ENCODE measurements at regions not wholly inside any gene's neighbourhood (a gene's known extent, or its start where the extent isn't known, plus 50 kb on each side); places are given as distances from the start of the nearest gene placed in this dataset.

GRCh38 chr12:107236824-107237511 lies 143.6 kb upstream of the CRY1 start:
- Histone ChIP-seq H3K9me3 (ENCODE audit: insufficient read depth in 2 of 2, low read depth in 1 of 2, low read length in 1 of 2) (no peaks in the 10 kb centered on the region), H3K36me3 (ENCODE audit: control insufficient read depth in 2 of 4, insufficient read depth in 4 of 4, low read length in 3 of 4) (no peaks in the 10 kb centered on the region), H4K91ac (replicated peaks; ENCODE audit: insufficient read length, low read length) (no peak overlapping the region), H2BK120ac (replicated peaks; ENCODE audit: low read depth, low read length) (no peak overlapping the region), H3K18ac (ENCODE audit: extremely low read depth, low read length) (no peak overlapping the region), H3K23ac (ENCODE audit: insufficient read length) (no peak overlapping the region), H4K20me1 (replicated peaks in 1 of 2; ENCODE audit: control insufficient read depth in 1 of 2, insufficient read depth in 2 of 2, low read length in 2 of 2) (no peaks in the 10 kb centered on the region), H3K4me3 (ENCODE audit: extremely low read depth in 1 of 4, insufficient read depth in 2 of 4, low read depth in 3 of 4, low read length in 4 of 4) (no peak overlapping the region), H3K79me1 (ENCODE audit: low read depth, low read length) (no peaks in the 10 kb centered on the region), H3K79me2 (ENCODE audit: control insufficient read depth in 1 of 2, insufficient read depth in 2 of 2, low read length in 2 of 2) (no peaks in the 10 kb centered on the region), H2BK15ac (ENCODE audit: low read length) (no peak overlapping the region), H4K8ac (ENCODE audit: extremely low read depth, insufficient read depth, low read length) (no peak overlapping the region), H3K9ac (replicated peaks in 1 of 4; ENCODE audit: extremely low read depth in 1 of 4, low read depth in 3 of 4, low read length in 3 of 4) (no peak overlapping the region), H3K4me1 (replicated peaks in 1 of 4; ENCODE audit: control insufficient read depth in 3 of 4, insufficient read depth in 4 of 4, low read length in 3 of 4) (no peaks in the 10 kb centered on the region), H2AFZ (ENCODE audit: low read length) (0 out of 2 replicates have a peak overlapping the region, but pooled peaks have one; percentile 77), H3K27me3 (replicated peaks in 1 of 4; ENCODE audit: control insufficient read depth in 3 of 4, extremely low read depth in 1 of 4, insufficient read depth in 3 of 4, low read length in 3 of 4) (no peaks in the 10 kb centered on the region), H4K5ac (ENCODE audit: insufficient read length, low read depth, low read length) (no peak overlapping the region), H3K23me2 (ENCODE audit: low read depth, low read length) (no peaks in the 10 kb centered on the region), H2AK5ac (ENCODE audit: low read depth, low read length) (no peak overlapping the region), H3K14ac (ENCODE audit: insufficient read length) (no peak overlapping the region), H3K56ac (replicated peaks; ENCODE audit: insufficient read length, low read depth, low read length) (no peak overlapping the region), H3K4me2 (ENCODE audit: insufficient read depth in 1 of 2, low read depth in 2 of 2, low read length in 2 of 2) (no peak overlapping the region), H2BK12ac (ENCODE audit: low read depth, low read length) (no peak overlapping the region), H2BK20ac (ENCODE audit: low read length) (no peak overlapping the region), H3K4ac (replicated peaks; ENCODE audit: insufficient read length, low read depth, low read length) (no peak overlapping the region), H3K27ac (ENCODE audit: low read depth, low read length) (no peak overlapping the region), H2BK5ac (ENCODE audit: low read depth, low read length) (no peak overlapping the region)
- no peak for FAIRE-seq
- 68% methylated on average over 6 of the region's 6 CpGs; no CpG with 5 or more reads in 1 of the 2 experiments for WGBS, 2 experiments (ENCODE audit: extremely low coverage in 1 of 2, insufficient coverage in 1 of 2, insufficient read length in 1 of 2, insufficient replicate concordance in 2 of 2, low coverage in 1 of 2, low lambda C conversion rate in 2 of 2, missing lambda C conversion rate in 1 of 2)
- ChIA-PET POLR2A (ENCODE audit: partially characterized antibody) (no interaction called here), CTCF (ENCODE audit: partially characterized antibody) (interaction anchor here (0.9 to 1.8 kb wide), 6 partner anchors 9 to 103 kb away, joined by 3 to 5 read pairs (median 3); no protein-coding TSS in a partner anchor)
- DNase-seq (ENCODE audit: low read depth in 1 of 2, low spot score in 2 of 2) = no peak
- TF ChIP-seq JUN (IDR thresholded peaks at IDR 0.05; ENCODE audit: low read depth, low read length) (no peak), BACH1 (IDR thresholded peaks at IDR 0.05; ENCODE audit: low read length) (no peak), HDAC6 (IDR thresholded peaks at IDR 0.05; ENCODE audit: low read depth, low read length) (no peak), SIN3A (conservative IDR thresholded peaks at IDR 0.05 in 1 of 2, IDR thresholded peaks at IDR 0.05 in 1 of 2; ENCODE audit: low read depth in 1 of 2, low read length in 2 of 2) (no peak), RAD21 (IDR thresholded peaks at IDR 0.05 in 1 of 2, conservative IDR thresholded peaks at IDR 0.05 in 1 of 2; ENCODE audit: low read depth in 2 of 2, low read length in 2 of 2) (no peak), PHF8 (conservative IDR thresholded peaks at IDR 0.05; ENCODE audit: low read depth, low read length) (no peak), RBBP5 (IDR thresholded peaks at IDR 0.05; ENCODE audit: borderline replicate concordance, low read depth, low read length) (no peak), TBP (IDR thresholded peaks at IDR 0.05; ENCODE audit: low read depth, low read length) (no peak), GTF2F1 (IDR thresholded peaks at IDR 0.05; ENCODE audit: borderline replicate concordance, low read depth, low read length) (no peak), SAP30 (IDR thresholded peaks at IDR 0.05; ENCODE audit: insufficient read depth, insufficient replicate concordance, low read length) (no peak), SIX5 (IDR thresholded peaks at IDR 0.05; ENCODE audit: low read depth, low read length) (no peak), SP4 (IDR thresholded peaks at IDR 0.05; ENCODE audit: low read length) (no peak), POU5F1 (IDR thresholded peaks at IDR 0.05; ENCODE audit: low read depth, low read length) (no peak), YY1 (IDR thresholded peaks at IDR 0.05; ENCODE audit: low read depth, low read length) (no peak)

All from H1 (cell line).